GM18498 (cell line): ENCODE measurements at regions not wholly inside any gene's neighbourhood (a gene's known extent, or its start where the extent isn't known, plus 50 kb on each side); places are given as distances from the start of the nearest gene placed in this dataset.

Experiments used
- ATAC-seq: cut with Tn5 transposase; IDR thresholded peaks from one replicate; pipeline ENCODE4 v1.9.1; 2021; ENCODE audit warnings: mild to moderate bottlenecking, moderate library complexity; ENCODE audit not compliant: unreplicated experiment

DNA sequence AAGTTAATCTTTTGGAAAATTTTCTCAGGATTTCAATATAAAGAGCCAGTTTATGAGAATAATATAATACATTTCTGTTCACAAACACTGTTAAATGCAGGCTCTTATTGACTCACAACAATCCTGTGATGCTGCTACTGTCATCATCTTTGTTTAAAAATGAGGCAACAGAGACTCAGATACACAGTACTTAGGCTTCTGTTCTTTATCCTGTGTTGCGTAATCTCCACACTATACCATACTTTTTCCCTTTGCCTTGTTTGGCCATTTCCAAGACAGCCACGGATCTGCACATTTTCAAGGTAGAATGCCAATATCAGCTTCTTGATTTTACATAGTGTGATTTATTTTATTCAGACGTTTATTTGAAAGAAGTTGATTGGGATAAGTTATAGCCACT is 699.0 kb upstream of the CITED2 start:
- ATAC-seq, result no peak

DNA sequence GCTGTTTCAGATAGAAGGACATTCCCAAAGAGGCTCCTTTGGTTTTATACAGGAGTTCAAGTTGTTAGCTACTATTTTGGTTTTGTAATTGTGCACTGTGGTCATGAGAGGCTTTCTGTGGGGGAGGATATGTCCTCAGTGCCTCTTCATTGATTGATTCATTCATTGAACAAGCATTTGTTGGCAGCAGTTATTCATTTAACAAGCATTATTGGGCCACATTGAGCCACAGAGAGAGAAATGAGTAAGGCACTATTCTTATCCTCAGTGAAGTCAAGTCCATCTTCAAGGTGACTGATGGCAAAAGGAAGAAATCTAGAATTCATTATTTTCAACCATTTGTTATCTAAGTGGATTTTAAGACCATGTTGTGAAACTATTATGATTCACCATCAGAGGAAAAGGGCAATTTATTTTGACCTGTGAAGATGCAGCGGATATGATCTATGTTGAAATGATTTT is 697.2 kb upstream of the CITED2 start:
- no peak for ATAC-seq

DNA sequence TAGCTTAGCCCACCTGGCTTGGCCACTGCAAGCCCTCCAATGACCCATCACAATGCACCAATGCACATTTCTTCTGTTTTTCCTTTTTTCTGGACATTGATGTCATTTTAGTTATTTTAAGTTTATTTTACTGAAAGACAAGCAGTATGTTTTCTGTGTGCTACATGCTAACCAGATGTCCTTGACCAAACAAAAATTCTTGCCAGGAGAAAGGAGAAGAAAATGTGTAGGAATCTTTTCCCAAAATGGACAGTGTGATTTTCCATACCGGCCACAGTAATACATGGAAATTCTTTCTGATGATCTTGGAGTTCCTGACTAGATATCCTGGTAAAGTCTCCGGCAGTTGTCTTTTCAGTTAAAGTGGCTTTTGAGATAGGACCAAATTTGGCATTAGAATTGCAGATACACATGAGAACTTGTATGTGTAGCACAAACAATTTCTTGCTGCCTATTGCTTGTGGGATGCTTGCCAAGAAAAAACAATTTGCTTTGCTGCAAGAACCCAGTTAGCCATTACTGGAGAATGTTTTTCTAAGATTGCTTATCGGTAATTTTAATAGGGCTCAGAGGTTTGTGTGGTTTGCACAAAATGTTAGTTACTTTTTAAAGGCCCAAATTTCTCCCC is 696.5 kb upstream of the CITED2 start:
- ATAC-seq, result no peak

DNA sequence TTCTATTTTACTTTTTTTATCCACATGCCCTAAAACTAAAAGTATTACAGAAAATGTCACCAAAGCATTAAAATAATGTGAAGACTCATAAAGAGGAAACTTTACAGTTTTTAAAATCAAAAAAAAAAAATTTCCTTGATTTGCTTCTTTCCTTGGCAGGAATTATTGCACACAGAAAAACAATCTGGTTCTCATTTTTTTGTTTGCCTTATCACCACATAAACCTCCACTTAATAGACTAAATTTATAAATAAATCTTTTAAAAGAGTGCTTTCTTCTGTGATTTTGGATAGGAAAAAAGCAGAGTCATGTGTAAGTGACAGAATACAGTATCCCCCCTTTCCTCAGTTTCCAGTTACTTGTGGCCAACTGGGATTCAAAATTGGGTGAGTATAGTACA is 695.1 kb upstream of the CITED2 start:
- no peak for ATAC-seq

GRCh38 chr6:140068801-140069200 is 694.4 kb upstream of the CITED2 start:
- ATAC-seq, result no peak

DNA sequence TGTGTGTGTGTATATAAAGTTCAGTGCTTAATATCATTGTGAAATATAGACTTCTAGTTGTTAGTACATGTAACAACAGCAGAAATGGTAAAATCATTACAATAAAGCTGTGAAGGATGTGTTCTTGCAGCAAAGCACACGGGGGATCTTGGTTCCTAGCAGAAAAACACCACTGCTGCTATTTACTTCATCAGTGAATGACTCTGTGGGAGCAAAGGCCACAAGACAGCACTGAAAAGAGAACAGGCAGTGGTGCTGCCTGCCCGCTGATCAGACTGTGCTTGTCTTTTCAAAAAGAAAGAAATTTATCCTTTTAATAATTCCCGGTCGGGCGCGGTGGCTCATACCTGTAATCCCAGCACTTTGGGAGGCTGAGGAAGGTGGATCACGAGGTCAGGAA is 689.9 kb upstream of the CITED2 start:
- ATAC-seq, result no peak

DNA sequence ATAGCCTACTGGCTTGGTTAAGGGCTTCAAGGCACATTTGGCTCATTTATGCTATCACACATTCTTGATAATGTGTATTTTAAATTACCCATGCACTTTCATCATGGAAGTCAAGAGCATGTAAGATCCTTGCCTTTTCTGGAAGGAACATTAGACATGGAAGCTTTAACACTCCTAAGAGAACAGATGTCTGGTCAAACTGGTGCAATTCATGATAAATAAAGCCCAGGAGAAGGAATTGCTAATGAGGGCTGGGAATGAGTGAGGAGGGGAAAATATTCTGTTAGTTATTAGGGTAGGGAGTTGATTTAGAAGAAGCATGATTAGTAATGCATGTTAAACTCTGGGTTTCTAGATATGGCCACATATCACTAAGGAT is 688.6 kb upstream of the CITED2 start:
- no peak for ATAC-seq

- no peak for ATAC-seq
These were observed 687.9 kb upstream of the CITED2 start for GRCh38 chr6:140062043-140063020.

DNA sequence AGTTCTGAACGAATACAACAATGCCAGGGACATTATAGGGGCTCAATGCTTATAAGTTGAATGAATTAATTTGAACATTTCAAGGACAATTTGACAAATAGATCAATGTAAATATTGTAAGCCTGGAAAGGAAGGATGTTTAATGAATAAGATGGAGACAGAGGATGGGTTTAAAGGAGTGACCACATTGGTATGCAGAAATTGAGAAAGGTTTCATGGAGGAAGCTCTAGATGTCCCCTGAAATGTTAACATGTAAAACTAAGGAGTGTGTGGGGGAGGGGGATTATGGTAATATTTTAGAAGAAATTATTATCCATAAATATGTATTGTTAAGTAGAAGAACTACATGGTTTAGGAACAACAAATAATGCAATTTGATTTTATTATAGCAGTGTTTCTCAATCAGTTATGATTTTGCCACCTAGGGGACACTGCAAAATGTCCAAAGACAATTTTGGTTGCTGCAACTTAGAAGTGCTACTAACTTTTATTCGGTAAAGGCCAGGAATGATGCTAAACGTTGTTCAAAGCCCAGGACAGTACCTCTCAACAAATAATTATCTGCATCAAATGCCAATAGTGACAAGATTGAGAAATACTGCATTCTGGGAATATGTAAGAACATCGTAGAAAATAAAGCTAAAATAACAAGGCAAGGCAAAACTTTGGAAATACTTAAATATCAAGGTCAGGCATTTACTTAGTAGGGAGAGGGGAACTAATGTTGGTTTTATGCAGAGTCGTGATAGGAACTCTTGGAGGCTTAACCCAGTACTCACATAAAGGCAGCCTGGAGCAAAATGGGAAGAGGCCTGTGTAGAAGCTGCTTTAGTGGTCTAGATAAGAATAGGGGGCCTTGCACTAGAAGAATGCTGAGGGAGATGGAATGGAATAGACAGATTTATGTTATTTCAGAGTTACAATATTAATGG is 686.9 kb upstream of the CITED2 start:
- no peak for ATAC-seq

- ATAC-seq, result no peak
These were observed 685.5 kb upstream of the CITED2 start for GRCh38 chr6:140059947-140060346.

- ATAC-seq, result no peak
These were observed 684.4 kb upstream of the CITED2 start for GRCh38 chr6:140058863-140059262.

- ATAC-seq, result no peak
These were observed 678.6 kb upstream of the CITED2 start for GRCh38 chr6:140052736-140053729.

DNA sequence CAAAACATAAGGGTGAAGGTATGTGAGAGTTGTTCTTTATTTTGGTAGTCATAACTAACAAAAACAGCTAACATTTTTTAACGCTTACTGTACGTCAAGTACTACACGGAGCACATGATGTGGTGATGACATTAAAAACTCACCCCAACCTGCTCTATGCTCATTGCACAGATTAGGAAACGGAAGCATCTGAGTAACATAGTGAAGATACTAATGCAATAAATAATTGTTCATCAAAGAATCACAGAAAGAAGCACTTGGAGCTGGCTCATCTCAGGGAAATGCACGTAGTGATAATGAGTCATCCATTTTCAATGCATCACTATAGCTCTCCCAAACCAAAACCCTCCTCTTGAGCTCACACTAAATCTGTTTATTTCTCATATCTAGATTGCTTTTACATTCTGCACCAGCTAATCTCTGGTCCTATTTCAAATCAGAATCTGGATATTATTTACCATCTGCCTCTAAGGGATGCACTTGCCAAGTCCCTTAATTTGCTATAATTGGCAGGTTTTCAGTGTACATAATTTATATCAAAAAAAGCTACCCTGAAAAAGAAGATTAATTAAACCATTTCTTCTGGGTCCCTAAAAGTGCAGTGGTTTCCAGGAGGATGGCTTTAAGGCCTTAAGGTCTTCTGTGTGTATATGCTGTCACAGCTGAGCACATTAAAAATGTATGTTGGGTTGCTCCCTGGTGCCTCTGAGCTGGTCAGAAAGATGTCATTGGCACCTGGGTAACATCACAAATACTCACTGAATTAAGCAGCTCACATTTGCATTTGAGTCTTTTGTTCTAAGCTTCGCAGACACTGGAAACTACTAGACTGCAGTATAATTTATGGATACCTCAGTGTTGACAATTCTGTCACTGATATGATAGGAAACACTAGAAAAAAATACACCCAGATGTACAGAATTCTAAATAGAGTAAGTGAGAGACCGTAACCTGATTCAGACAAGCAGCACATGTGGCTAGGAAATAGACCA is 677.4 kb upstream of the CITED2 start:
- ATAC-seq, result no peak

GRCh38 chr6:140050101-140050995 is 675.9 kb upstream of the CITED2 start:
- no peak for ATAC-seq

DNA sequence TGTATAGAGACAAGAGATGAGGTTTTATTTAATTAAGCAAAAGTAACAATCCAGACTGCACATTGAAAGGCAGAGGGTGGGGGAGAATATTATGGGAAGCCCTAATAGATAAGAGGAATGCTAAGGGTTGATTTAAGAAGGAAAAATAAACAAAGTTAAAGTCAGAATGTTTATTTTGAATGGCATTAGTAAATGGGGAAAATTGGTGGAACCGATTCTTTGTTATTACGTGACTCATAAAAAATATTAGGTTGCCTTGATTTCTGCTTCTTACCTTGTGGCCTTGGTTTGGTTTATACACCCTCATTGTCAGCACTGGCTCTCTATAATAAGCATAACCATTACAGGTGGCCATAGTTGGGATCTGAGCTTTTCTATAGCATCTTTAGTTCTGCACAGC is 674.8 kb upstream of the CITED2 start:
- ATAC-seq, result no peak

DNA sequence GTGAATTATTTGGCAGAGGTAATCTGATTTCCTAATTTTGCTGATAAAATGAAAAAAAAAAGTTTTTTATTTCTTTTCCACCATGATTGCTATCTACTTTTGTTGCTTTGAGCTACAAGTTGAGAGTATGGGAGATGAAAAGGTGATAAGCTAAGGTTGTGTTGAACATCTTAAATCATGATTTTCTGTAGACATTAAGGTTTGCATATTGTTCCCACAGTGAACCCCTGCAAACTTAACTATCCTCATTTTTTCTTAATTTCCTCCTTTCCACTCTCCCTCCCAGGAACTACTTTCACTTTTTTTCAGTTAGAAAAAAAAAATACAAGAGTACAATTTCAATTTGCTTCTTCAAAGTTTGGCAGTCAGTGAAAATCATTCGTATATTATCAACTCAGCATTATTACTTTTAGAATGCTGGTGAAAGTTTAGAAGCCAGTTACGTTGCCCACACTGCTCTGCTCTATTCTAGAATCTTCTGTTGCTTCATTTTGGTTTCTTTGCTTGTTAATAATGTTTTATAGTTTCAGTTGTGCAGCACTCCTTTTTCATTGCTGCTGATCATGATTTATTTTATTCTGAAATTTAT is 673.8 kb upstream of the CITED2 start:
- no peak for ATAC-seq

- no peak for ATAC-seq
These were observed 672.9 kb upstream of the CITED2 start for GRCh38 chr6:140047321-140047720.
